Fibroblast of skin of right biceps (primary cell): ENCODE measurements at regions not wholly inside any gene's neighbourhood (a gene's known extent, or its start where the extent isn't known, plus 50 kb on each side); places are given as distances from the start of the nearest gene placed in this dataset.
A peak's percentile ranks its signal among the peaks of the same experiment; 100 is the strongest.

Experiments used
- DNase-seq: peaks from one replicate; pipeline ENCODE4 v3.0.0-alpha.2; 2013

- DNase-seq: peak; percentile 17
Observed at GRCh38 chr5:106875591-106876297, 795.0 kb downstream of the EFNA5 start.

GRCh38 chr5:106874974-106875373 is 795.8 kb downstream of the EFNA5 start:
- no peak for DNase-seq

GRCh38 chr5:106874531-106874930 is 796.2 kb downstream of the EFNA5 start:
- DNase-seq: no peak

- no peak for DNase-seq
Observed at GRCh38 chr5:106873568-106873967, 797.2 kb downstream of the EFNA5 start.

GRCh38 chr5:106865279-106865678 is 805.5 kb downstream of the EFNA5 start:
- DNase-seq: no peak

- DNase-seq: peak; percentile 28
Observed at GRCh38 chr5:106862450-106863193, 808.1 kb downstream of the EFNA5 start.

GRCh38 chr5:106860398-106861044 is 810.2 kb downstream of the EFNA5 start:
- no peak for DNase-seq

- DNase-seq: no peak
Observed at GRCh38 chr5:106858616-106859015, 812.1 kb downstream of the EFNA5 start.

GRCh38 chr5:106854922-106855321 is 815.8 kb downstream of the EFNA5 start:
- DNase-seq: no peak

GRCh38 chr5:106854105-106854687 is 816.5 kb downstream of the EFNA5 start:
- no peak for DNase-seq

- no peak for DNase-seq
Observed at GRCh38 chr5:106853266-106853665, 817.5 kb downstream of the EFNA5 start.

- no peak for DNase-seq
Observed at GRCh38 chr5:106849266-106849665, 821.5 kb downstream of the EFNA5 start.

GRCh38 chr5:106843812-106844416 is 826.8 kb downstream of the EFNA5 start:
- peak; percentile 10 for DNase-seq

- no peak for DNase-seq
Observed at GRCh38 chr5:106833517-106833916, 837.2 kb downstream of the EFNA5 start.

- peak; percentile 81 for DNase-seq
Observed at GRCh38 chr5:106827061-106827460, 843.7 kb downstream of the EFNA5 start.

- peak; percentile 26 for DNase-seq
Observed at GRCh38 chr5:106825374-106825773, 845.4 kb downstream of the EFNA5 start.

- DNase-seq: peak; percentile 4
Observed at GRCh38 chr5:106822851-106823250, 847.9 kb downstream of the EFNA5 start.

- no peak for DNase-seq
Observed at GRCh38 chr5:106818552-106818951, 852.2 kb downstream of the EFNA5 start.

- no peak for DNase-seq
Observed at GRCh38 chr5:106814961-106815360, 855.8 kb downstream of the EFNA5 start.

- no peak for DNase-seq
Observed at GRCh38 chr5:106801554-106801953, 869.2 kb downstream of the EFNA5 start.

GRCh38 chr5:106797996-106798395 is 872.7 kb downstream of the EFNA5 start:
- no peak for DNase-seq

- DNase-seq: no peak
Observed at GRCh38 chr5:106796081-106796480, 874.7 kb downstream of the EFNA5 start.

- peak; percentile 4 for DNase-seq
Observed at GRCh38 chr5:106784846-106785245, 885.9 kb downstream of the EFNA5 start.
